Astrocyte (in vitro differentiated cells and primary cell): ENCODE measurements at regions not wholly inside any gene's neighbourhood (a gene's known extent, or its start where the extent isn't known, plus 50 kb on each side); places are given as distances from the start of the nearest gene placed in this dataset.

Experiments used
- EZH2 ChIP-seq: IDR thresholded peaks from 2 replicates; pipeline ENCODE4 v1.6.1; 2012; ENCODE audit warnings: mild to moderate bottlenecking, low read length, inconsistent platforms; ENCODE audit not compliant: insufficient read depth
- TF ChIP-seq, protein P1 (sequence below): IDR thresholded peaks from 2 replicates; pipeline ENCODE4 v1.5.1; 2011; ENCODE audit warnings: low read depth, mild to moderate bottlenecking, inconsistent platforms, low read length, moderate library complexity; ENCODE audit not compliant: insufficient read depth

DNA sequence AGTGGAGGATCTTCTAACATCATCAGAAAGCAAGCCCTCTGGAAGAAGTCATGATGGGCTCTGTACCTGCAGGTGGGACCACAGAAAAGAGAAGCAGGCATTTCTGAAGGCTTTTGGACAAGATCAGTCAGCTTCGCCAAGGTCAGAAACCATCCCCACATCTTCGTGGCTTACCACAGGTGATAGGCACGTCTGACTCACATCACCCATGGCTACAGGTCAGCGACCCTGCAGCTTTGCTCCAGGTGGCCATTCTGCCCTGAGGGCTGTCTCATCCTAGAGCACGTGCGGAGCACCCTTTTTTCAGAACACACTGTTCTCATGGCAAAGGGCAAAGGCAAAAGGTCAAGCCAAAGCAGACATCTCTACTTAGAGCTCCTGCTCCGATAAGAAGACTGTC lies 518.9 kb upstream of the ADARB2 start:
- TF ChIP-seq, protein P1, sequence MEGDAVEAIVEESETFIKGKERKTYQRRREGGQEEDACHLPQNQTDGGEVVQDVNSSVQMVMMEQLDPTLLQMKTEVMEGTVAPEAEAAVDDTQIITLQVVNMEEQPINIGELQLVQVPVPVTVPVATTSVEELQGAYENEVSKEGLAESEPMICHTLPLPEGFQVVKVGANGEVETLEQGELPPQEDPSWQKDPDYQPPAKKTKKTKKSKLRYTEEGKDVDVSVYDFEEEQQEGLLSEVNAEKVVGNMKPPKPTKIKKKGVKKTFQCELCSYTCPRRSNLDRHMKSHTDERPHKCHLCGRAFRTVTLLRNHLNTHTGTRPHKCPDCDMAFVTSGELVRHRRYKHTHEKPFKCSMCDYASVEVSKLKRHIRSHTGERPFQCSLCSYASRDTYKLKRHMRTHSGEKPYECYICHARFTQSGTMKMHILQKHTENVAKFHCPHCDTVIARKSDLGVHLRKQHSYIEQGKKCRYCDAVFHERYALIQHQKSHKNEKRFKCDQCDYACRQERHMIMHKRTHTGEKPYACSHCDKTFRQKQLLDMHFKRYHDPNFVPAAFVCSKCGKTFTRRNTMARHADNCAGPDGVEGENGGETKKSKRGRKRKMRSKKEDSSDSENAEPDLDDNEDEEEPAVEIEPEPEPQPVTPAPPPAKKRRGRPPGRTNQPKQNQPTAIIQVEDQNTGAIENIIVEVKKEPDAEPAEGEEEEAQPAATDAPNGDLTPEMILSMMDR: no peak
- no peak for TF ChIP-seq EZH2
